ENCODE measurements at regions not wholly inside any gene's neighbourhood (a gene's known extent, or its start where the extent isn't known, plus 50 kb on each side); places are given as distances from the start of the nearest gene placed in this dataset.

DNA sequence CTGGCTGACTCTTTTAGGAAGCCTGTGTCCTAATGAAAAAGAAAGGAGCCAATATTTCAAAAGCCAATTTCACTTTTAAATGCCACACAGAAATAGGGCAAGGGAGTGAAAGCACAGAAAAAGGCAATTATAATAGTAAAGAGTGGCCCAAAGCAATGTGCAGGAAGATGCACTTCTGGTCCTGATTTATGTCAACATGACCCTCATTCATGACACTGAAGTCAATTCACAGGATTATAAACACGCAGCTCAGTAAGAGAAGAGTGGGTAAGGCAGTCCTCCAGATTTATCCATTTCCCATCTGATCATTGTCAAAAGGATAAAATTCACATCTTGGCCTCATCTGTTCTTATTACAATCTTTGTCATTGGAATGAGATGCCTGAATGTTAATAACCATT, 1049.7 kb upstream of the RAG2 start:
- DNase-seq (ENCODE audit: extremely low spot score, unreplicated experiment): no peak
- Mint-ChIP-seq H3K4me3 (no peak overlapping the region), H3K27ac (no peak overlapping the region), H3K27me3 (no peaks in the 10 kb centered on the region), H3K4me1 (ENCODE audit: unreplicated experiment) (no peaks in the 10 kb centered on the region), H3K9me3 (no peaks in the 10 kb centered on the region), H3K36me3 (no peaks in the 10 kb centered on the region)
- TF ChIP-seq, protein P1, sequence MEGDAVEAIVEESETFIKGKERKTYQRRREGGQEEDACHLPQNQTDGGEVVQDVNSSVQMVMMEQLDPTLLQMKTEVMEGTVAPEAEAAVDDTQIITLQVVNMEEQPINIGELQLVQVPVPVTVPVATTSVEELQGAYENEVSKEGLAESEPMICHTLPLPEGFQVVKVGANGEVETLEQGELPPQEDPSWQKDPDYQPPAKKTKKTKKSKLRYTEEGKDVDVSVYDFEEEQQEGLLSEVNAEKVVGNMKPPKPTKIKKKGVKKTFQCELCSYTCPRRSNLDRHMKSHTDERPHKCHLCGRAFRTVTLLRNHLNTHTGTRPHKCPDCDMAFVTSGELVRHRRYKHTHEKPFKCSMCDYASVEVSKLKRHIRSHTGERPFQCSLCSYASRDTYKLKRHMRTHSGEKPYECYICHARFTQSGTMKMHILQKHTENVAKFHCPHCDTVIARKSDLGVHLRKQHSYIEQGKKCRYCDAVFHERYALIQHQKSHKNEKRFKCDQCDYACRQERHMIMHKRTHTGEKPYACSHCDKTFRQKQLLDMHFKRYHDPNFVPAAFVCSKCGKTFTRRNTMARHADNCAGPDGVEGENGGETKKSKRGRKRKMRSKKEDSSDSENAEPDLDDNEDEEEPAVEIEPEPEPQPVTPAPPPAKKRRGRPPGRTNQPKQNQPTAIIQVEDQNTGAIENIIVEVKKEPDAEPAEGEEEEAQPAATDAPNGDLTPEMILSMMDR (conservative IDR thresholded peaks at IDR 0.05): no peak

DNA sequence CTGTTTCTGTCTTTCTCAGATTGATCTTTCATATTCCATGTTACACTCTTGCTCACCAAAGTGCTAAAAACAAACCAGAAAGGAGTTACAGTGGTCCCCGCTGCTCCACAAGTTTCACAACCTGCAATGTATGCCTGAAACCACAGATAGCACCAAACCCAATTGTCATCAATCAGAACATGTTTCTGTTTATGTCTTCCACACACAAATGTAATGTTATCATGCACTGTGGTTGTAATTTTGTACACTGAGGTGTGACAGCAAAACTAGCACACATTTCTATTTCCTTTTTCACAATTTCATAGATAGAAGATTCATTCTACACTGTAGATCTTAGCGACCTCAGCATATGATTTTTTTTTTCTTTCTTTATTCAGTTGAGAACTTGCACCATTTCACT, 1045.9 kb upstream of the RAG2 start:
- no peaks in the 10 kb centered on the region for H3K36me3 Mint-ChIP-seq

DNA sequence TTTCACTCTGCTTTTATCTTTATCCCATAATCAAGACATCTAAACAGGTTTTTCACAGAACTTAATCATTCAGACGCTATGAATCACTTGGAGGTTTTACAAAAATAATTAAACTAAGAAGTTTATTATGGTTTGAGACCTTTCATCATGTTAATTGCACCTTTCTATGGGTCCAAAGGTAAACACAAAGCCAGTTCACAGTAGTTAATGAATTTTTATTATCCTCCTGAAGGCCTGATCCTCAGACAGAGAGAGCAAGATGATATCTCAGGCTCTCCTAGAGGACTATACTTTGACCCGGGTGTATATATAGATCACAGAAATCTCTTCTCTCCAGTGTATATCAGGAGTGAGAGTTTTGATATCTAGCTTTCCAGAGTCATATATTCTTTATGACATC, 1044.3 kb upstream of the RAG2 start:
- TF ChIP-seq, protein P1 (conservative IDR thresholded peaks at IDR 0.05): no peak
- no peaks in the 10 kb centered on the region for H3K9me3 Mint-ChIP-seq

More for the DNA sequence above, 1045.9 kb upstream of the RAG2 start:
- H3K27ac Mint-ChIP-seq: no peak overlapping the region
- no peak overlapping the region for H3K4me3 Mint-ChIP-seq
- no peaks in the 10 kb centered on the region for H3K4me1 Mint-ChIP-seq (ENCODE audit: unreplicated experiment)
- no peaks in the 10 kb centered on the region for H3K9me3 Mint-ChIP-seq
- no peak for DNase-seq (ENCODE audit: extremely low spot score, unreplicated experiment)
- H3K27me3 Mint-ChIP-seq: no peaks in the 10 kb centered on the region
- TF ChIP-seq, protein P1 (conservative IDR thresholded peaks at IDR 0.05): no peak

DNA sequence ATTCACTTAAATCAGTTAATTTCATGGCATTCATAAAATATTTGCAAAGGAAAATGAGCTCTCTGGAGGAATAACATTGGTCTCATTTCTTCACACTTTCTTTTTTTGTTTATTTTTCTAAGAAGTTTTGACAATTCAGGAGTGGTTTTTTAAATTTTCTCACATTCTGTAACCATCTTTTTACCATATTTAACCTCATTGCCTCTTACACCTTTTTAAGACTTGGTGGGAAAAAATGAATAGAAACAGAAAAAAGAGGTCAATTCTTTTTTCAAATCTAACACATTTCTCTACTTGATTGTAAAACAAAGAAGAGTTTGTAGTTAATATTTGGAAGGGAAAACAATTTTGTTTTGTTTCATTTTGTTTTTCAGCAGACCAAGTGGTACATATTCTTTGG, 1034.7 kb upstream of the RAG2 start:
- H3K27me3 Mint-ChIP-seq: no peaks in the 10 kb centered on the region
- DNase-seq (ENCODE audit: extremely low spot score, unreplicated experiment): no peak
- no peaks in the 10 kb centered on the region for H3K4me1 Mint-ChIP-seq (ENCODE audit: unreplicated experiment)
- no peaks in the 10 kb centered on the region for H3K36me3 Mint-ChIP-seq
- TF ChIP-seq, protein P1 (conservative IDR thresholded peaks at IDR 0.05): no peak
- no peaks in the 10 kb centered on the region for H3K9me3 Mint-ChIP-seq
- no peak overlapping the region for H3K27ac Mint-ChIP-seq
- no peak overlapping the region for H3K4me3 Mint-ChIP-seq

More for the DNA sequence above, 1044.3 kb upstream of the RAG2 start:
- H3K27me3 Mint-ChIP-seq: no peaks in the 10 kb centered on the region
- H3K4me1 Mint-ChIP-seq (ENCODE audit: unreplicated experiment): no peaks in the 10 kb centered on the region
- no peak for DNase-seq (ENCODE audit: extremely low spot score, unreplicated experiment)
- no peak overlapping the region for H3K27ac Mint-ChIP-seq
- no peaks in the 10 kb centered on the region for H3K36me3 Mint-ChIP-seq
- H3K4me3 Mint-ChIP-seq: no peak overlapping the region

DNA sequence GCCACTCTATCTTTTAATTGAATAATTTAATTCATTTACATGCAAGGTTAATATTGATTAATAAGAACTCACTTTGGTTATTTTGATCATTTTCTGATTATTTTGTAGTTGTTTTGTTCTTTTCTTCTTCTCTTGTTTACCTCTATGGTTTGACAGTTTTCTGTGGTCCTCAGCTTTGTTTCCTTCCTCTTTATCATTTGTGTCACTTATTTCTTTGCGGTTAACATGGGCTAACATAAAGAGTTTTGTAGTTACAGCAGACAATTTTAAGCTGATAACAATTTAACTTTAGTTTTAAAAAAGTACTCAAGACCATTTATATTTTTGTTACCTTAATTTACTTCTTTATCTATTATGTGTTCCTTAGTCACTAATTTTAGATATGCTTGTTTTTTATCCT, 1032.8 kb upstream of the RAG2 start:
- H3K27me3 Mint-ChIP-seq: no peaks in the 10 kb centered on the region
- no peaks in the 10 kb centered on the region for H3K36me3 Mint-ChIP-seq
- no peak overlapping the region for H3K27ac Mint-ChIP-seq
- H3K9me3 Mint-ChIP-seq: no peaks in the 10 kb centered on the region
- DNase-seq (ENCODE audit: extremely low spot score, unreplicated experiment): no peak
- TF ChIP-seq, protein P1 (conservative IDR thresholded peaks at IDR 0.05): no peak
- no peaks in the 10 kb centered on the region for H3K4me1 Mint-ChIP-seq (ENCODE audit: unreplicated experiment)
- H3K4me3 Mint-ChIP-seq: no peak overlapping the region

DNA sequence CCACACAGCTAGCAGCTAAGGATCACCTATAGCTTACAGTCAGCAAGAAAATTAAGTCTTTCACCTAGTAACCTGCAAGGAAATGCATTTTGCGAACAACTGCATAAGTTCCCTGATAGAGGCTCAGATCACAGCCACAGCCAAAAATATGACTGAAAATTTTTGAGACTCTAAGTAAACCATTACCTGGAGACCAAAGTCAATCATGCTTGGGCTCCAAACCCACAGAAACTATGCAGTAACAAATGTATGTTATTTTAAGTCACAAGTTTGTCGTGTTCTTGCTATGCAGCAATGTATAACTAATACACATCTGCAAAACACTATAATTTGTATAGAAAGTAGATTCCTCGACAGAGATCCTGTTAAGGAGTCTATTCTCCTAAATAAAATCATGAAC, 1025.7 kb upstream of the RAG2 start:
- TF ChIP-seq, protein P1 (conservative IDR thresholded peaks at IDR 0.05): no peak
- H3K27me3 Mint-ChIP-seq: no peaks in the 10 kb centered on the region
- peaks cover 8% of the 10 kb centered on the region for H3K9me3 Mint-ChIP-seq
- peaks cover 10% of the 10 kb centered on the region for H3K4me1 Mint-ChIP-seq (ENCODE audit: unreplicated experiment)
- H3K4me3 Mint-ChIP-seq: no peak overlapping the region
- DNase-seq (ENCODE audit: extremely low spot score, unreplicated experiment): no peak
- no peak overlapping the region for H3K27ac Mint-ChIP-seq
- no peaks in the 10 kb centered on the region for H3K36me3 Mint-ChIP-seq
